Pons (tissue), 1 donor: ENCODE measurements at regions not wholly inside any gene's neighbourhood (a gene's known extent, or its start where the extent isn't known, plus 50 kb on each side); places are given as distances from the start of the nearest gene placed in this dataset.
"Not testable (repeated sequence)": the region's sequence is repeated elsewhere in the genome, so short reads cannot be mapped to it uniquely, and the experiment has no call there.

Experiments used
- DNase-seq: peaks from one replicate; pipeline ENCODE4 v3.0.0-alpha.2; 2016; ENCODE audit warnings: low spot score

GRCh38 chr2:237196409-237196808, 110.7 kb downstream of the COPS8 start:
- DNase-seq: no peak

GRCh38 chr2:237196866-237197618, 111.4 kb downstream of the COPS8 start:
- no peak for DNase-seq

GRCh38 chr2:237198164-237198855, 112.6 kb downstream of the COPS8 start:
- no peak for DNase-seq

- no peak for DNase-seq
Observed at GRCh38 chr2:237199082-237199481, 113.4 kb downstream of the COPS8 start.

GRCh38 chr2:237199577-237199976, 113.9 kb downstream of the COPS8 start:
- no peak for DNase-seq

- no peak for DNase-seq
Observed at GRCh38 chr2:237200462-237200861, 114.8 kb downstream of the COPS8 start.

GRCh38 chr2:237201461-237202287, 116.0 kb downstream of the COPS8 start:
- DNase-seq: no peak

DNA sequence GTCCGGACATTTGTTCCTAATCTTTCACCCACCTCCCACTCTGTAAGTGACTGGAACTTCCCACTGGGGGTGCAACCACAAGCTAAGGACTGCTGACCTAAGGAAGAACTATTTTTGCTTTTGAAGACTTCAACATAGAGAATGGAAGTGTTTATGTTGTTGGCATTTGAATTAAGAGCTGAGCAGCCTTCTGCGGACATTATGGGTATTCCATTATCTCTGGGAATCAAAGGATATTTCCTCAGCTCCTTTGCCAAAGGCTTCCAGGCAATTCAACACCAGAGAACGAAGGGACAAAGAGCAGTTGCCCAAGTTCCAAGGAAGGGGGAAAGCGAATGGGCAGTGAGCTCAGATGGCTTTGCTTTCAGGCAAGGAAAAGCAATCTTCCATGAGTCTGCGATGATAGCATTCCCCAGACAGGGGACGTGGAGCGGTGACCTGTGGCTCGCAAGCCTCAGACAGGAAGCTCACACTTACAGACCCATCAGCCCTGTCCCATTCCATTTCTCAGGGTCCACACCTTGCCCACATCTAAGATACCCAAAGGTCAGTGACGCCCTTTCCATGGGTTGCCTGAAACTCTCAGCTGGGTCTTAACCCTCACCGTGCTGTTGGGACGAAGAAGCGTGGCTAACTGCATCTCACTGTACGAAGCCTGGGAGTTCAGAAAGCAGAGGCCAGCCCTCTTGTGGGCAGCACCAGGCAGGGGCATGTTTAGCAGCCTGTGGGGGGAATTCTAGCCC, 116.8 kb downstream of the COPS8 start:
- DNase-seq: no peak

GRCh38 chr2:237205043-237205541, 119.4 kb downstream of the COPS8 start:
- DNase-seq: no peak

GRCh38 chr2:237205561-237205971, 119.9 kb downstream of the COPS8 start:
- no peak for DNase-seq

- DNase-seq: no peak
Observed at GRCh38 chr2:237207646-237208045, 122.0 kb downstream of the COPS8 start.

DNA sequence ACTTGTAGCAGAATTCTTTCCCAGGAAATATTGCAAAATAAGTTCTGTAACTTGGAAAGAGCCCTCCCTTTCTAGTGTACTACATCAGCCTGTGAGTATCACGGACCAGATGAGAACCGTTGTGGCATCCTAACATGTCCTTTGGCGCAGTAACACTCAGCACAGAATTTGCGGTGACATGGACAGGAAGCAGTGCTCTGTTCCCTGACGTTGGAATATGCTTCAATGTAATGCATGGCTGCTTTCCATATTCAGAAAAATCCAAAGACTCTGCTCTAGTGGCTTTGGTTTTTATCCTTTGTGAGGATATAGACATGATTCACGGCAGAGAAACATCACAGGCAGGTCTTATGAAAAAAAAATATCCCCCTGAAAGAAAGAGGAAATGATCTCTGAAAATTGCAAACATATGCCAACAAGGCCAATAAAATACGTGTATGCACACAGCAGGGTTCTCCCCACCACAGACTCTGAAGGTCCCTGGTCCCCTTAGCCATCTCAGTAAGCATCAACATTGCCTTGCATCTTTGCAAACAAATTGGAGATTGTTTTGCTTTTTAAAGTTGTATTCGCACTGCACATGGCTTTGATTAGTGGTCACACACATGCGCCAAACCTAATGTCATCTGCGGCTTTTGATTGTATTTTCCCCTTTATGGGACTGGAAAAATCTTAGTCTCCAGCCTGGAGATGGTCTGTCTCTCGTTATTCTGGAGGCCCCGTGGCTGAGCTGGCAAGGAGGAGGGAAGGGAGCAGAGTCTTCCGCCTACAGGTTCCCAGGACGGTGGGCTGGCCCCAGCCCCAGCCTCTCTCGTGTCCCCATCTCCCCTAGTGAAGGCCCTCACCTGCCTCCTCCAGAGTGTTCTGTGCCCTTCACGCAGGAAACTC, 122.9 kb downstream of the COPS8 start:
- DNase-seq: no peak

DNA sequence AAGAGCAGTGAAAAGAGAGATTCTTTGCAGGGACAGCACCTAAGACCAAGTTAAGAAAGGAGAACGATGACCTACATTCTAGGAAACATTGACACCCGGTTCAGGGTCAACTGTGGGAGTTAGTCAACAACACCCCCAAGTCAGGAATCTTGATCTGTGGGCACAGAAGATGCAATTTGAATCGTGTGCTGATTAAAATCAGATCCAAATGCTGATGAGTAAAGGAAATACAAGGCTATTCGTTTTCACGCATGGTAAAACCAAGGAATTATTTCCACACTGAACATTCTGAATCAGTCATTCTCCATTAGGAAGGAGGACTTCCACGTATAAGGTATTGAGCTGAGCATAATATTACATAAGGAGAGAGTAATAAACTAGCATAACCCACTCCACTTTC, 124.2 kb downstream of the COPS8 start:
- DNase-seq: no peak

- no peak for DNase-seq
Observed at GRCh38 chr2:237210297-237210696, 124.6 kb downstream of the COPS8 start.

GRCh38 chr2:237210763-237211162, 125.1 kb downstream of the COPS8 start:
- no peak for DNase-seq

- DNase-seq: not testable (repeated sequence)
Observed at GRCh38 chr2:237212356-237213279, 126.9 kb downstream of the COPS8 start.

GRCh38 chr2:237213315-237214022, 127.8 kb downstream of the COPS8 start:
- DNase-seq: no peak

- DNase-seq: no peak
Observed at GRCh38 chr2:237214030-237214675, 128.5 kb downstream of the COPS8 start.
